DMS114 treated with DMSO at 0.1 percent for 48 hours (cell line): ENCODE measurements at regions not wholly inside any gene's neighbourhood (a gene's known extent, or its start where the extent isn't known, plus 50 kb on each side); places are given as distances from the start of the nearest gene placed in this dataset.
"Not testable (repeated sequence)": the region's sequence is repeated elsewhere in the genome, so short reads cannot be mapped to it uniquely, and the experiment has no call there.

Experiments
- DNase-seq: peaks from one replicate; lab custom pipeline; 2025; ENCODE audit not compliant: unreplicated experiment; lab: John Stamatoyannopoulos, UW

GRCh38 chr6:164744301-164744700 is 565.1 kb downstream of the C6orf118 start:
- DNase-seq: no peak

- DNase-seq: no peak
These were observed 567.4 kb downstream of the C6orf118 start for GRCh38 chr6:164741938-164742451.

- not testable (repeated sequence) for DNase-seq
These were observed 573.3 kb downstream of the C6orf118 start for GRCh38 chr6:164736090-164736489.

- DNase-seq: no peak
These were observed 577.9 kb downstream of the C6orf118 start for GRCh38 chr6:164731539-164731938.

- DNase-seq: no peak
These were observed 587.9 kb downstream of the C6orf118 start for GRCh38 chr6:164721460-164721859.

GRCh38 chr6:164700497-164700896 is 608.9 kb downstream of the C6orf118 start:
- no peak for DNase-seq

- DNase-seq: no peak
These were observed 613.5 kb downstream of the C6orf118 start for GRCh38 chr6:164695896-164696295.

- no peak for DNase-seq
These were observed 615.0 kb downstream of the C6orf118 start for GRCh38 chr6:164694386-164694785.

GRCh38 chr6:164693944-164694343 is 615.5 kb downstream of the C6orf118 start:
- no peak for DNase-seq

GRCh38 chr6:164692772-164693510 is 616.5 kb downstream of the C6orf118 start:
- no peak for DNase-seq

GRCh38 chr6:164690702-164691500 is 618.5 kb downstream of the C6orf118 start:
- DNase-seq: no peak

- DNase-seq: no peak
These were observed 619.2 kb downstream of the C6orf118 start for GRCh38 chr6:164690241-164690640.

GRCh38 chr6:164665328-164665727 is 644.1 kb downstream of the C6orf118 start:
- no peak for DNase-seq

- no peak for DNase-seq
These were observed 645.8 kb downstream of the C6orf118 start for GRCh38 chr6:164663634-164664033.

GRCh38 chr6:164661716-164662115 is 647.7 kb downstream of the C6orf118 start:
- no peak for DNase-seq

- DNase-seq: no peak
These were observed 648.6 kb downstream of the C6orf118 start for GRCh38 chr6:164660781-164661180.

GRCh38 chr6:164640956-164641355 is 668.4 kb downstream of the C6orf118 start:
- DNase-seq: no peak

- no peak for DNase-seq
These were observed 681.0 kb downstream of the C6orf118 start for GRCh38 chr6:164628302-164628931.

- no peak for DNase-seq
These were observed 692.4 kb downstream of the C6orf118 start for GRCh38 chr6:164616917-164617524.

- DNase-seq: no peak
These were observed 696.7 kb downstream of the C6orf118 start for GRCh38 chr6:164612751-164613150.

GRCh38 chr6:164610859-164611258 is 698.5 kb downstream of the C6orf118 start:
- DNase-seq: not testable (repeated sequence)
